ENCODE measurements at regions not wholly inside any gene's neighbourhood (a gene's known extent, or its start where the extent isn't known, plus 50 kb on each side); places are given as distances from the start of the nearest gene placed in this dataset.

GRCh38 chr13:65999411-65999810, 1230.7 kb downstream of the PCDH9 start (continued):
- TF ChIP-seq, protein P1, sequence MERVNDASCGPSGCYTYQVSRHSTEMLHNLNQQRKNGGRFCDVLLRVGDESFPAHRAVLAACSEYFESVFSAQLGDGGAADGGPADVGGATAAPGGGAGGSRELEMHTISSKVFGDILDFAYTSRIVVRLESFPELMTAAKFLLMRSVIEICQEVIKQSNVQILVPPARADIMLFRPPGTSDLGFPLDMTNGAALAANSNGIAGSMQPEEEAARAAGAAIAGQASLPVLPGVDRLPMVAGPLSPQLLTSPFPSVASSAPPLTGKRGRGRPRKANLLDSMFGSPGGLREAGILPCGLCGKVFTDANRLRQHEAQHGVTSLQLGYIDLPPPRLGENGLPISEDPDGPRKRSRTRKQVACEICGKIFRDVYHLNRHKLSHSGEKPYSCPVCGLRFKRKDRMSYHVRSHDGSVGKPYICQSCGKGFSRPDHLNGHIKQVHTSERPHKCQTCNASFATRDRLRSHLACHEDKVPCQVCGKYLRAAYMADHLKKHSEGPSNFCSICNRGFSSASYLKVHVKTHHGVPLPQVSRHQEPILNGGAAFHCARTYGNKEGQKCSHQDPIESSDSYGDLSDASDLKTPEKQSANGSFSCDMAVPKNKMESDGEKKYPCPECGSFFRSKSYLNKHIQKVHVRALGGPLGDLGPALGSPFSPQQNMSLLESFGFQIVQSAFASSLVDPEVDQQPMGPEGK (CRISPR knock-in tag; IDR thresholded peaks at IDR 0.05; ENCODE audit: borderline replicate concordance): no peak
- no peak for TF ChIP-seq ZNF8 (CRISPR knock-in tag; IDR thresholded peaks at IDR 0.05)
- no peak for TF ChIP-seq ISL1 (CRISPR knock-in tag; IDR thresholded peaks at IDR 0.05)

DNA sequence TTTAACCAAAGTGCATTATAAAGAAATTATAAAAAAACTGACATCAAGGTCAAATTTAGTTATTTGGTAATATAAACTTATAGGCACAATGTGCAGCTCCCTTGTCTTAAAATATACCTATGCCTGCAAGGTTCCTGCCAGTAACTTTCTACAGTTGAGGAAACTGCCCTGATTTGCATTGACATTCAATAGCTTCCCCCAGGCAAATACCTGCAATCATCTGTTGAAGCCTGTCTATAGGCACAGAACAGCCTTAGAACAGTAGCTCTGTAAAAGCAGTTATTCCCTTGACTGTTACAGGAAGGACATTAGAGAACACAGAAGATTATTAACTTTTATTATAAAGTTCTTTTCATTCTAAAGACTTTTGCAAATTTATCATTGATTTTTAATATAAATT, 1239.5 kb downstream of the PCDH9 start:
- ATAC-seq: no peak
- TF ChIP-seq ZFP3 (CRISPR knock-in tag; IDR thresholded peaks at IDR 0.05): no peak
- no peak for TF ChIP-seq SNAI2 (CRISPR knock-in tag; IDR thresholded peaks at IDR 0.05)
- no peak for TF ChIP-seq OSR1 (CRISPR knock-in tag; IDR thresholded peaks at IDR 0.05)
- no peak for TF ChIP-seq ZNF565 (CRISPR knock-in tag; conservative IDR thresholded peaks at IDR 0.05; ENCODE audit: low read depth)
- TF ChIP-seq TSHZ2 (CRISPR knock-in tag; IDR thresholded peaks at IDR 0.05): no peak
- no peak for TF ChIP-seq TOX (CRISPR knock-in tag; IDR thresholded peaks at IDR 0.05; ENCODE audit: borderline replicate concordance)
- TF ChIP-seq CSRNP3 (CRISPR knock-in tag; IDR thresholded peaks at IDR 0.05): no peak
- TF ChIP-seq ESRRG (CRISPR knock-in tag; IDR thresholded peaks at IDR 0.05): no peak
- no peak for TF ChIP-seq ZNF70 (CRISPR knock-in tag; IDR thresholded peaks at IDR 0.05)
- TF ChIP-seq RARB (CRISPR knock-in tag; IDR thresholded peaks at IDR 0.05): no peak

- TF ChIP-seq CSRNP3 (CRISPR knock-in tag; IDR thresholded peaks at IDR 0.05) (no peak), CREB5 (CRISPR knock-in tag; IDR thresholded peaks at IDR 0.05; ENCODE audit: low read depth) (no peak), ARNTL (CRISPR knock-in tag; IDR thresholded peaks at IDR 0.05; ENCODE audit: borderline replicate concordance, low read depth) (no peak), BACH2 (CRISPR knock-in tag; IDR thresholded peaks at IDR 0.05; ENCODE audit: borderline replicate concordance) (no peak), ZFP3 (CRISPR knock-in tag; IDR thresholded peaks at IDR 0.05) (no peak), TOX (CRISPR knock-in tag; IDR thresholded peaks at IDR 0.05; ENCODE audit: borderline replicate concordance) (no peak), POU6F1 (CRISPR knock-in tag; IDR thresholded peaks at IDR 0.05; ENCODE audit: borderline replicate concordance, low read depth) (no peak), ISL1 (CRISPR knock-in tag; IDR thresholded peaks at IDR 0.05) (no peak), SNAI2 (CRISPR knock-in tag; IDR thresholded peaks at IDR 0.05) (no peak), ZC3H10 (CRISPR knock-in tag; IDR thresholded peaks at IDR 0.05) (no peak), ESRRG (CRISPR knock-in tag; IDR thresholded peaks at IDR 0.05) (no peak)
- ATAC-seq: no peak
These were observed 1244.5 kb downstream of the PCDH9 start for GRCh38 chr13:65985612-65986011.
